WTC11 (cell line): ENCODE measurements at regions not wholly inside any gene's neighbourhood (a gene's known extent, or its start where the extent isn't known, plus 50 kb on each side); places are given as distances from the start of the nearest gene placed in this dataset.

Experiments used
- TCF7 ChIP-seq: sonication (generic); formaldehyde crosslinking; IDR thresholded peaks from 2 replicates; pipeline ENCODE4 v1.8.0; 2022; ENCODE audit warnings: mild to moderate bottlenecking, low read depth, missing genetic modification reagents, moderate library complexity
- TF ChIP-seq, protein P1 (sequence below): sonication (generic); formaldehyde crosslinking; IDR thresholded peaks from 2 replicates; pipeline ENCODE4 v1.8.1; 2022; ENCODE audit warnings: mild to moderate bottlenecking, moderate library complexity, missing genetic modification reagents

DNA sequence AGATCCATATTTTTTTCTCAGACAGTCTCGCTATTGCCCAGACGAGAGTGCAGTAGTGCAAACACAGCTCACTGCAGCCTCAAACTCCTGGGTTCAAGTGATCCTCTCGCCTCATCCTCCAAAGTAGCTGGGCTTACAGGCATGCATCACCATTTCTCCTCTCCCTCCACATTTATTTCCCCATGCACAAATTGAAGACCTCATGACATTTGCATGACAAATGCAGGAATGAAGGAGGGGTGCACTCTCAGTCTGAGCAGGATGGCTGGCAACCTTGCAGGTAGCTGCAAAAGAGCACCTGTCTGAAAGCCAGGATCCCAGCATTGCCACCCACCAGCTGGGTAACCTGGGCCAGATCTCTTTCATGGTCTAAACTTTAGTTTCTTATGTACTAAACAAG, 111.2 kb downstream of the SH3TC2 start:
- TF ChIP-seq, protein P1, sequence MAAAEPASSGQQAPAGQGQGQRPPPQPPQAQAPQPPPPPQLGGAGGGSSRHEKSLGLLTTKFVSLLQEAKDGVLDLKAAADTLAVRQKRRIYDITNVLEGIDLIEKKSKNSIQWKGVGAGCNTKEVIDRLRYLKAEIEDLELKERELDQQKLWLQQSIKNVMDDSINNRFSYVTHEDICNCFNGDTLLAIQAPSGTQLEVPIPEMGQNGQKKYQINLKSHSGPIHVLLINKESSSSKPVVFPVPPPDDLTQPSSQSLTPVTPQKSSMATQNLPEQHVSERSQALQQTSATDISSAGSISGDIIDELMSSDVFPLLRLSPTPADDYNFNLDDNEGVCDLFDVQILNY, result no peak
- TF ChIP-seq TCF7, result no peak
